PFSK-1 (cell line): ENCODE measurements at regions not wholly inside any gene's neighbourhood (a gene's known extent, or its start where the extent isn't known, plus 50 kb on each side); places are given as distances from the start of the nearest gene placed in this dataset.

Experiments
- FOXP2 ChIP-seq: optimal IDR thresholded peaks from 2 replicates; pipeline ENCODE3; 2011; ENCODE audit warnings: borderline replicate concordance, control low read depth, inconsistent platforms; ENCODE audit not compliant: insufficient read depth; ENCODE audit errors: extremely low read length, extremely low read depth
- POLR2AphosphoS5 ChIP-seq: IDR thresholded peaks from 2 replicates; pipeline ENCODE4 v1.6.1; 2012; ENCODE audit warnings: low read depth, mild to moderate bottlenecking, control low read depth, low read length, moderate library complexity
- SIN3A ChIP-seq: IDR thresholded peaks from 2 replicates; pipeline ENCODE4 v1.6.1; 2012; ENCODE audit warnings: mild to moderate bottlenecking, low read length, moderate library complexity, borderline replicate concordance; ENCODE audit not compliant: insufficient read depth
- TAF1 ChIP-seq: IDR thresholded peaks from 2 replicates; pipeline ENCODE4 v1.6.1; 2012; ENCODE audit warnings: low read length, control low read depth, borderline replicate concordance; ENCODE audit not compliant: insufficient read depth
- TF ChIP-seq, protein P1 (sequence below), 2 experiments: IDR thresholded peaks; 2 replicates each; pipeline versions ENCODE4 v1.6.1 to v1.8.0; 2011 to 2012; ENCODE audit warnings: low read depth in 2 of 2, low read length in 2 of 2, control low read depth in 1 of 2, inconsistent platforms in 1 of 2, mild to moderate bottlenecking in 1 of 2, moderate library complexity in 1 of 2; ENCODE audit not compliant: insufficient read depth in 1 of 2

DNA sequence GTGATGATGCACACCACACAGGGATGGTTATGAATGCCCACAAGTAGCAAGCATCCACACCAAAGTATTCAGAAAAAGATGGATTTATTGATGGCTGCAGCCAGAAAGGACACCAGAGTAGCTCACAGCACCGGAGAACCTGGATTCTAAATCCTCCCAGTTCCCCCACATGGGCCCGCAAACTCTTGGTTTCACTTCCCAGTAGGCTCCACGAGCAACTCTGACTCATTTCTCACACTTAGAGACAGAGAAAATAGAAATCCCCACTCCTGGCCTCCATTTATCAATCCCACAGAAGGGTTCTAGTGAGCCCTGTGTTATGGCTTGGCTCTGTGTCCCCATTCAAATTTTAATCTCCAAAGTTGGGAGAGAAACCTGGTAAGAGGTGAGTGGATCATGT, 426.7 kb upstream of the MYT1L start:
- TF ChIP-seq, protein P1, sequence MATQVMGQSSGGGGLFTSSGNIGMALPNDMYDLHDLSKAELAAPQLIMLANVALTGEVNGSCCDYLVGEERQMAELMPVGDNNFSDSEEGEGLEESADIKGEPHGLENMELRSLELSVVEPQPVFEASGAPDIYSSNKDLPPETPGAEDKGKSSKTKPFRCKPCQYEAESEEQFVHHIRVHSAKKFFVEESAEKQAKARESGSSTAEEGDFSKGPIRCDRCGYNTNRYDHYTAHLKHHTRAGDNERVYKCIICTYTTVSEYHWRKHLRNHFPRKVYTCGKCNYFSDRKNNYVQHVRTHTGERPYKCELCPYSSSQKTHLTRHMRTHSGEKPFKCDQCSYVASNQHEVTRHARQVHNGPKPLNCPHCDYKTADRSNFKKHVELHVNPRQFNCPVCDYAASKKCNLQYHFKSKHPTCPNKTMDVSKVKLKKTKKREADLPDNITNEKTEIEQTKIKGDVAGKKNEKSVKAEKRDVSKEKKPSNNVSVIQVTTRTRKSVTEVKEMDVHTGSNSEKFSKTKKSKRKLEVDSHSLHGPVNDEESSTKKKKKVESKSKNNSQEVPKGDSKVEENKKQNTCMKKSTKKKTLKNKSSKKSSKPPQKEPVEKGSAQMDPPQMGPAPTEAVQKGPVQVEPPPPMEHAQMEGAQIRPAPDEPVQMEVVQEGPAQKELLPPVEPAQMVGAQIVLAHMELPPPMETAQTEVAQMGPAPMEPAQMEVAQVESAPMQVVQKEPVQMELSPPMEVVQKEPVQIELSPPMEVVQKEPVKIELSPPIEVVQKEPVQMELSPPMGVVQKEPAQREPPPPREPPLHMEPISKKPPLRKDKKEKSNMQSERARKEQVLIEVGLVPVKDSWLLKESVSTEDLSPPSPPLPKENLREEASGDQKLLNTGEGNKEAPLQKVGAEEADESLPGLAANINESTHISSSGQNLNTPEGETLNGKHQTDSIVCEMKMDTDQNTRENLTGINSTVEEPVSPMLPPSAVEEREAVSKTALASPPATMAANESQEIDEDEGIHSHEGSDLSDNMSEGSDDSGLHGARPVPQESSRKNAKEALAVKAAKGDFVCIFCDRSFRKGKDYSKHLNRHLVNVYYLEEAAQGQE (IDR thresholded peaks at IDR 0.05; ENCODE audit: insufficient read depth in 1 of 2, low read depth in 2 of 2, low read length in 2 of 2), result no peak
- TF ChIP-seq SIN3A (no peak), POLR2AphosphoS5 (no peak), FOXP2 (no peak), TAF1 (no peak)

DNA sequence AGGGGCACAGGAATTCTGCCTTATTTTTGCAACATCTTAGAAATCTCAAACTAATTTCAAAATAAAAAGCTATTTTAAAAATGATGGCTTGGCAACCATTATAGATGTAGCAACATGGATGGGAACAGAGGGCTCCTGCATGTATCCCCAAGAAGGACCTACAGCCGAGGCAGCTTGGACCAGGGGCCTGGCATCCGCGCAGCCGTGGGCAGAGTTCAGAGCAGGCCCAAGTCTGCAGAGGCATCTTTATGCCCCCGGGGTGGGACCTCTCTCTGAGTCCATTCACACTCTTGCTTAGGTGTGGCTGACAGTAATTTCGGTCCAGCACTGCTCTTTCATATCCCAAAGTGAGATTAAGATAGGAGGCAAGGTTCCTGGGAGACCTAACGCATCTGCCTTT, 425.8 kb upstream of the MYT1L start:
- TF ChIP-seq FOXP2, result no peak
- no peak for TF ChIP-seq SIN3A
- TF ChIP-seq, protein P1 (IDR thresholded peaks at IDR 0.05; ENCODE audit: insufficient read depth in 1 of 2, low read depth in 2 of 2, low read length in 2 of 2), result no peak
- TF ChIP-seq POLR2AphosphoS5, result no peak
- TF ChIP-seq TAF1, result no peak

DNA sequence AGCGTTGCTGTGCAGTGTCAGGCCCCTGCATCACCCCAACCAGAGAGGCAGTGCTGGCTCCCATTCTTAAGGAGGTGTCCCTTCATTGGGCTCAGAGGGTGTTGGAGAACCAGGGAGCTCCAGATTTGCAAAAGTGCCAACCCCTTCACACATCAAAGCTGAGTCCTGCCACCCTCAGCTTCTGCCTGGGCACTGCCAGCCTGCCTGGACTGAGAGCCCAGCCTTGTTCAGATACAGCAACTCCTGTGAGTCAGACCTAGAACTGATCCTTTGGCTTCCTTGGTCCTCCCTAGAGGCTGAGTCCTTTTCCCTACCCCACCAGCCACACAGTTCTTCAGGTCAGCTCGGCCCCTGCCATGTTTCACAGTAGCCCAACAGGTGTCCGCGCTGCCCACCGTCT, 424.9 kb upstream of the MYT1L start:
- TF ChIP-seq TAF1 (no peak), POLR2AphosphoS5 (no peak), SIN3A (no peak), FOXP2 (no peak)
- TF ChIP-seq, protein P1 (IDR thresholded peaks at IDR 0.05; ENCODE audit: insufficient read depth in 1 of 2, low read depth in 2 of 2, low read length in 2 of 2), result no peak

DNA sequence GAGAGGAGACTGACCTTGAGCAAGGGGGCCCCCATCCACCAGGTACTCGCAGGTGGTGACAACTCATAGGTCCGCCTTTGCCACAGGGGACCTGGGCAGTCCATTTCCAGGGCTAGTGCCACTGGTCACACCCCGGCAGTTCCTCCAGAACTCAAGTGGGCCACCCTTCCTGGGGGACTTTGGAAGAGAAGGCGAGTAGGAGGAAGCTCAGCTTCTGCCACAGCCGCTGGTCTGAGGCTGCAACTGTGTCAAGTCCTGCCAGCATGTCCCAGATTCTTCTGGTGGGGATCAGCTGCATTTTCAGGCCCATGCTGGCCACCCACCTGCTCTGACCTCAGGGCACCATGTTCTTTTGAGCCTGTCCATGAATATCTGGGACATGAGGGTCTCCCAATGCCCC, 423.9 kb upstream of the MYT1L start:
- no peak for TF ChIP-seq FOXP2
- no peak for TF ChIP-seq SIN3A
- no peak for TF ChIP-seq POLR2AphosphoS5
- no peak for TF ChIP-seq TAF1
- TF ChIP-seq, protein P1 (IDR thresholded peaks at IDR 0.05; ENCODE audit: insufficient read depth in 1 of 2, low read depth in 2 of 2, low read length in 2 of 2), result no peak
